CD4-positive, alpha-beta T cell treated with Interleukin-17A for 1 hour (primary cell): ENCODE measurements at regions not wholly inside any gene's neighbourhood (a gene's known extent, or its start where the extent isn't known, plus 50 kb on each side); places are given as distances from the start of the nearest gene placed in this dataset.

Source experiments
- DNase-seq: peaks from one replicate; pipeline ENCODE4 v3.0.0-alpha.2; 2020

- no peak for DNase-seq
Observed at GRCh38 chr11:29343465-29344333, 673.1 kb downstream of the KCNA4 start.

DNA sequence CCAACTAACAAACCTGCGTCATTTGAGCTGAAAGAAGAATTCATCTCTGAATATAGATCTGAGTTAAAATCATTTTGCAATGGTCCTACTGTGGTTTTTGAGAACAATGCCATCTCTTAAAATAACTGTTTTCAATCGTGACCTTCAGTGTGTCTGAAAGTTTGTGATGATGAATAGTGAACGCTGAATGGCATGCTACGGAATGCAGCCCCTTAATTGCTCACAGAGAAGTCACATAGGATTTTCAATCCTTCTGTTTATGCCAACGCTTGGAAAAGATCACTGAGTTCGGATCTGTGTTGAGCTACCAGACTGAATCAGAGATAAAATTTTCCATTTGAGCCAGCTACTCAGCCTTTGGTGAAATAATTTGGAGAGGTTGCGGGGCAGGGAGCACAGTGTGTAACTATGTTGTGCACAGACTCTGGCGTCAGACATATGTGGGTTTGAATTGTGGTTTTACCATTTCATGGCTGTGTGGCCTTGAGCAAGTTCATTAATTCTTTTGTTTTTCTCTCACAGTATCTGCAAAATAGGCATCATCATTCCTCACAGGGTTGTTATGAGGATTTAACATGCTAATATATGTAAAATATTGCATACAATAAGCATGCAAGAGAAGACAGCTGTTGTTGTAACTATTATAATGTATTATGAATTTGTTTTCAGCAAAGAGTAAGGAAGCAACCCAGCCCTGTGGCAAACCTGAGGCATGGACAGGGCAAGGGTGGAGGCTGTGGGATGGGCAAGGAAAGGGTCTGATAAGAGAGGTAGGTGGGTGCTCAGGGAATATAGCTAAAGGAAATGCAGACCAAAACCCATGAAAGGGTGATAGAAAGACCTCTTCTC lies 679.9 kb downstream of the KCNA4 start:
- DNase-seq = no peak

- no peak for DNase-seq
Observed at GRCh38 chr11:29334776-29335130, 682.1 kb downstream of the KCNA4 start.

GRCh38 chr11:29333993-29334775 lies 682.6 kb downstream of the KCNA4 start:
- no peak for DNase-seq

DNA sequence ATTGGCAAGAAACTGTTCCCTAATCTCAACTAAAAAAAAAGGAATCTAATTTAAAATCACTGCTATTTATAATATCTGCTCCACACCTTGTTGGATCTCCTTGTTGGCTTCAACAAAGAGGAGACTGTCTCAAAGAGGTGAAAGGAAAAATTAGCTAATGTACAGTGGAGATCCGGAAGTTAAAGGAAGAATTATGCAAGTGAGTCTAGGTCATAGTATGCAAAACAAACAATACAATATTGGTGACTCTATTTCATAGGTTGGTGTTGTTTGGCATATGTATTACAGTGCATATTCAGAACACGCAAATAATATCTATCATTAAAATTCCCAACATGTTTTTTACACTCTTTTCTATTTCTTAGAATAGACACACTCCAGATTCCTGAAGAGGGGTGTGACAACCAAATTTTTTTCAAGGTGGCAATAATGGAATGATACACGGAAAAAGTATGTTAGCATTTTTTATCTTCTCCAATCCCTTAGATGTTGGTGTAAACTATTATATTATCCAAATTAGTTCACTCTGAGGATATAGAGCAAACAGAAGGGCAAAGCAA lies 685.3 kb downstream of the KCNA4 start:
- no peak for DNase-seq

DNA sequence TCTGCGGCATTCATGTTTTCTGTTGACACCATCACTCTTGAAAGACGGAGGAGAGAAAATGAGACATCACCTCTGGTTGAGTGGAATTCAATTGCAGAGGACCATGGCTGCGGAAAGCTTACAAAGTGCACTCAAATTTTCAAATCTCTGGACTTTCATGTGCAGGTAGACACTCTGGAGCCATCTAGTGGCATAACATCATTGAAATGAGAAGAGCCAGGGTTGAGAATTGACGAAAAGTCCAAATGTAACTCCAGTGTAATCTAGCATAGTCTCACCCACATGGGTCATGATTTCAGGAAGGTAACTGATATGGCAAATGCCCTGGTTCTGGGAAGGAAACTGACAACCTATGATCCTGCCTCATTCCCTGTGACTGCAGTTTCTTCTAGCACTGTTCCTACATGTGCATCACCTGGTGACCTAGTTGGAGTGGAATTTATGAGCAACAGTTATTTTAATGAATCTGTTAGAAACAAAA lies 687.8 kb downstream of the KCNA4 start:
- no peak for DNase-seq

DNA sequence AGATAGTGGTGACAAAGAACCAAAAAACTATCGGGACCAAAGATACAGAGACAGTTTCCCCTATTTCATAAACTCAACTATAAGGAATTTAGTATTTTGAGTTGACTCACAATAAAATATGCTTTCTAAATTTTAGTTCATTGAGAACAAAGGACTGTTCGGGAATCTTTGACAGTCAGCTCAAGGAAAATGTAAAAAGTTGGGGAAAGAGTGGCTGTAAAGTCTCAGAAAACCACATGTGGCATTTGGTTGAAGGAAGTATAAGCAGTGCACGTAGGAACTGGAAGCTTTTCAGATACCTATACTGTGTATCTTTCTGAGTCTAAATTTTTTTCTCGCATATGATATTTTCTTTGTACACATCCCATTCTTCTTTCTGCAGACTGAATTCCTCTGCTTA lies 688.9 kb downstream of the KCNA4 start:
- no peak for DNase-seq

- DNase-seq = no peak
Observed at GRCh38 chr11:29326757-29327156, 690.1 kb downstream of the KCNA4 start.

GRCh38 chr11:29324328-29324727 lies 692.5 kb downstream of the KCNA4 start:
- DNase-seq = no peak

GRCh38 chr11:29321293-29322132 lies 695.3 kb downstream of the KCNA4 start:
- no peak for DNase-seq

GRCh38 chr11:29320196-29320595 lies 696.6 kb downstream of the KCNA4 start:
- DNase-seq = no peak

DNA sequence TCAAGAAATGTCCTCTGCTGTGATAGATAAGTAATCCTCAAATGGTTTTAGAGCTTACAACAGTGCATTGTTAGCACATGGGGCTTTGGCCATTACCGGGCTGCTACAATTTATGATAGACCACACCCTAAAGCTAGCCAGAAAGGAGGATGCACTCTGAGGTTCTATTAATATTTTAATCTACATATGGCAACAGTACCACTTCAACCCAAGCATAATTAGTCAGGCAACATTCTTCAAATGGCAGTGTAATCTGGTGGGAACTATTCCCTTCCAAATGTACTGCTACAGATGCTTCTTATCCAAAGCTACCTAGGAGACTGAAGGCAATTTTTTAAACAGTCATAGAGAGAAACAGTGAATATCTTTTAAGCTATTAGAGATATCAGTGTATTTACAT lies 697.6 kb downstream of the KCNA4 start:
- no peak for DNase-seq

DNA sequence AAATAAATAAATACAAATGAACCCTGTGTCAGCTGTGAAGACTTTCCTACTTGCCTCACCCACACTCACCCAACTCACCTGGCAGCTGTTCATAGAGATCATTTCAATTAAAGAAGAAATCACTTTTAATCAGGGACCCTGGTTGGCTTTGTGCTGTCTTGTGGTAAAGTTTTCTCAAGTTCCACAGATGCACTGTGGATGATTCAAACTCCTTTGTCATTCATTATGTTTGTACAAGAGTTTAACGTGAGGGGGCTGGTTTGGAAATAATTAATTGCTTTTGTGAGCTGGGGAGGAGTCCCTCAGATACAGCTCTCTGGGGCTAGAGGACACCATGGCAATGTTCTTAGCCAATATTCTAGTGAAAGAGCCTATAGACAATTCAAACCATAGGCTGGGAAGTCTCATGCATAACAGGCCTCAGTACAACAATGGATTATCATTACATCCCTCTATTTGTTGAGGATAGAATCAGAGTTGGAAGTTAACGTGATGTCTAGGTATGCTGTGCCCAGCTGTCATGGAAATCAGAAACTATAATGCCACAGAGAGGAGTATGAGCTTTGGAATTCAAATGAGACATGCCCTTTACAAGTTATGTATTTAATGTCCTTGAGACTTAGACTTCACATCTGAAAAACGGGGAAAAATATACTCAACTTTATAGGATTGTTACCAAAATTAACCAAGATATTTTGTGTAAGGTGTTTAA lies 698.5 kb downstream of the KCNA4 start:
- no peak for DNase-seq

GRCh38 chr11:29317694-29318093 lies 699.1 kb downstream of the KCNA4 start:
- no peak for DNase-seq

GRCh38 chr11:29315275-29315674 lies 701.6 kb downstream of the KCNA4 start:
- no peak for DNase-seq

- no peak for DNase-seq
Observed at GRCh38 chr11:29314211-29314610, 702.6 kb downstream of the KCNA4 start.

- no peak for DNase-seq
Observed at GRCh38 chr11:29312812-29313211, 704.0 kb downstream of the KCNA4 start.

GRCh38 chr11:29310725-29311342 lies 706.0 kb downstream of the KCNA4 start:
- DNase-seq = no peak

GRCh38 chr11:29309992-29310391 lies 706.8 kb downstream of the KCNA4 start:
- no peak for DNase-seq

DNA sequence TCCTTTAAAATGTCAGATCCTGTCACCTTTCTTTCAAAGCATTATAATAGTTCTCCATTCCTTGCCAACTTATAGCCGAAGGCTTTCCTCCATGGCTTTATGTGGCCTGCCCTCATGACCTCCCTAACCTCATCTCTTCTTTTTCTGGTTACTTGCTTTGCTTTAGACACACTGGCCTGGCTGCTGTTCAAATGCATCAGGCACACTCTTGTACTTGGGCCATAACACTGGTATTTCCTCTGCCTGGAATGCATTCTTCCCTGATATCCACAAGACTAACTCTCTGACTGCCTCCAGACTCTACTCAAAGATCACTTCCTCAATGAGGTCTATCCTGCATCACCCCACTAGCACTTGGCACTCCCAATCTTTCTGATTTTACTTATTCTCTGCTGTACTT lies 710.3 kb downstream of the KCNA4 start:
- no peak for DNase-seq
